SK-N-SH treated with all-trans-retinoic acid at 6 μM for 48 hours (cell line): ENCODE measurements at regions not wholly inside any gene's neighbourhood (a gene's known extent, or its start where the extent isn't known, plus 50 kb on each side); places are given as distances from the start of the nearest gene placed in this dataset.

Experiments used
- ATAC-seq: fragments of 200-7000 bp; cut with Tn5 transposase; 3 replicates; pipeline ENCODE4 v1.9.1; 2020; ENCODE audit warnings: mild to moderate bottlenecking, moderate library complexity
- ARNTL ChIP-seq: fragments of 450-650 bp; formaldehyde crosslinking; IDR thresholded peaks from 2 replicates; pipeline ENCODE4 v1.5.0; 2020; ENCODE audit warnings: low read depth, mild to moderate bottlenecking, moderate library complexity, borderline replicate concordance
- CREB5 ChIP-seq: fragments of 250-450 bp; sonication (Bioruptor Pico); IDR thresholded peaks from 2 replicates; pipeline ENCODE4 v1.5.1; 2020; ENCODE audit warnings: low read depth, mild to moderate bottlenecking, moderate library complexity
- CSRNP3 ChIP-seq: fragments of 250-450 bp; sonication (Bioruptor Pico); IDR thresholded peaks from 2 replicates; pipeline ENCODE4 v1.5.1; 2021; ENCODE audit warnings: mild to moderate bottlenecking, moderate library complexity
- ESRRG ChIP-seq: fragments of 250-450 bp; sonication (Bioruptor Pico); IDR thresholded peaks from 2 replicates; pipeline ENCODE4 v1.6.1; 2021; ENCODE audit warnings: mild to moderate bottlenecking
- GLIS3 ChIP-seq: fragments of 250-450 bp; sonication (Bioruptor Pico); IDR thresholded peaks from 2 replicates; pipeline ENCODE4 v1.5.0; 2020; ENCODE audit warnings: mild to moderate bottlenecking, moderate library complexity
- ISL1 ChIP-seq: fragments of 250-450 bp; sonication (Bioruptor Pico); IDR thresholded peaks from 2 replicates; pipeline ENCODE4 v2.1.2; 2022; ENCODE audit warnings: mild to moderate bottlenecking, moderate library complexity
- OSR1 ChIP-seq: fragments of 250-450 bp; sonication (Bioruptor Pico); IDR thresholded peaks from 2 replicates; pipeline ENCODE4 v1.8.0; 2022; ENCODE audit warnings: moderate library complexity, mild to moderate bottlenecking, inconsistent platforms
- PATZ1 ChIP-seq: fragments of 250-450 bp; sonication (Bioruptor Pico); IDR thresholded peaks from 2 replicates; pipeline ENCODE4 v1.8.0; 2020; ENCODE audit warnings: mild to moderate bottlenecking, moderate library complexity, borderline replicate concordance
- POU6F1 ChIP-seq: fragments of 250-450 bp; sonication (Bioruptor Pico); IDR thresholded peaks from 2 replicates; pipeline ENCODE4 v1.8.0; 2021; ENCODE audit warnings: low read depth, mild to moderate bottlenecking, moderate library complexity, borderline replicate concordance
- RARB ChIP-seq: fragments of 250-450 bp; sonication (Bioruptor Pico); IDR thresholded peaks from 2 replicates; pipeline ENCODE4 v1.8.0; 2021; ENCODE audit warnings: mild to moderate bottlenecking, moderate library complexity
- SNAI2 ChIP-seq: fragments of 250-450 bp; sonication (Bioruptor Pico); IDR thresholded peaks from 2 replicates; pipeline ENCODE4 v1.5.0; 2020; ENCODE audit warnings: mild to moderate bottlenecking, moderate library complexity
- TOX ChIP-seq: fragments of 250-450 bp; sonication (Bioruptor Pico); IDR thresholded peaks from 2 replicates; pipeline ENCODE4 v1.8.0; 2021; ENCODE audit warnings: mild to moderate bottlenecking, moderate library complexity, borderline replicate concordance
- ZC3H10 ChIP-seq: fragments of 250-450 bp; sonication (Bioruptor Pico); IDR thresholded peaks from 2 replicates; pipeline ENCODE4 v1.5.1; 2021; ENCODE audit warnings: mild to moderate bottlenecking, moderate library complexity
- ZFP3 ChIP-seq: fragments of 250-450 bp; sonication (Bioruptor Pico); IDR thresholded peaks from 2 replicates; pipeline ENCODE4 v1.5.0; 2020; ENCODE audit warnings: mild to moderate bottlenecking, moderate library complexity
- ZFP30 ChIP-seq: fragments of 450-650 bp; formaldehyde crosslinking; IDR thresholded peaks from 2 replicates; pipeline ENCODE4 v1.5.0; 2022; ENCODE audit warnings: mild to moderate bottlenecking, moderate library complexity
- ZNF565 ChIP-seq: fragments of 450-650 bp; formaldehyde crosslinking; conservative IDR thresholded peaks from 2 replicates; pipeline ENCODE4 v1.5.0; 2020; ENCODE audit warnings: low read depth, mild to moderate bottlenecking, moderate library complexity
- ZNF70 ChIP-seq: fragments of 450-650 bp; formaldehyde crosslinking; IDR thresholded peaks from 2 replicates; pipeline ENCODE4 v1.5.0; 2020; ENCODE audit warnings: mild to moderate bottlenecking, moderate library complexity

- TF ChIP-seq RARB (CRISPR knock-in tag): no peak
- TF ChIP-seq GLIS3 (CRISPR knock-in tag): no peak
- no peak for TF ChIP-seq TOX
- no peak for TF ChIP-seq ZFP3 (CRISPR knock-in tag)
- TF ChIP-seq ZNF70 (CRISPR knock-in tag): no peak
- no peak for TF ChIP-seq PATZ1
- TF ChIP-seq ESRRG (CRISPR knock-in tag): no peak
- TF ChIP-seq CREB5: no peak
- no peak for TF ChIP-seq ISL1 (CRISPR knock-in tag)
- no peak for TF ChIP-seq CSRNP3 (CRISPR knock-in tag)
- no peak for TF ChIP-seq ZNF565 (CRISPR knock-in tag)
- no peak for ATAC-seq
Measured at GRCh38 chr5:159786201-159786600, 130.1 kb upstream of the ADRA1B start.

- TF ChIP-seq RARB (CRISPR knock-in tag): no peak
- TF ChIP-seq ARNTL (CRISPR knock-in tag): no peak
- TF ChIP-seq, all 23 proteins: peak for 0
- ATAC-seq: peak; percentile 95
Measured at GRCh38 chr5:159786901-159787691, 129.2 kb upstream of the ADRA1B start.

- peak; percentile 11; the same call in 1 of the 3 replicates for ATAC-seq
- TF ChIP-seq POU6F1: no peak
- no peak for TF ChIP-seq ZFP30
Measured at GRCh38 chr5:159787837-159788236, 128.4 kb upstream of the ADRA1B start.

GRCh38 chr5:159788835-159789331 is 127.4 kb upstream of the ADRA1B start:
- ATAC-seq: no peak
- TF ChIP-seq ZNF565 (CRISPR knock-in tag) (no peak), ZC3H10 (no peak), ARNTL (CRISPR knock-in tag) (no peak), CSRNP3 (CRISPR knock-in tag) (no peak), PATZ1 (no peak), SNAI2 (no peak), ZFP3 (CRISPR knock-in tag) (no peak), OSR1 (CRISPR knock-in tag) (no peak)
